ENCODE measurements at regions not wholly inside any gene's neighbourhood (a gene's known extent, or its start where the extent isn't known, plus 50 kb on each side); places are given as distances from the start of the nearest gene placed in this dataset.

- intact Hi-C loops (cut with DNase I) = no loop called here
- TF ChIP-seq CTCF (IDR thresholded peaks at IDR 0.05) = no peak
- TF ChIP-seq POLR2A (IDR thresholded peaks at IDR 0.05) = no peak
- TF ChIP-seq POLR2AphosphoS5 (IDR thresholded peaks at IDR 0.05; ENCODE audit: insufficient read depth in 1 of 2, low read depth in 1 of 2) = peak in 1 of 2 donors; percentile 41
- Histone ChIP-seq H3K36me3 (no peaks in the 10 kb centered on the region), H3K27ac (no peak overlapping the region), H3K4me1 (no peaks in the 10 kb centered on the region), H3K4me3 (no peak overlapping the region), H3K9me3 (no peaks in the 10 kb centered on the region), H3K27me3 (no peaks in the 10 kb centered on the region)
- peak in 1 of 2 donors; percentile 85 for DNase-seq (ENCODE audit: extremely low spot score in 2 of 2)
Measured at GRCh38 chr5:144812763-144813162, 642.1 kb downstream of the KCTD16 start.

DNA sequence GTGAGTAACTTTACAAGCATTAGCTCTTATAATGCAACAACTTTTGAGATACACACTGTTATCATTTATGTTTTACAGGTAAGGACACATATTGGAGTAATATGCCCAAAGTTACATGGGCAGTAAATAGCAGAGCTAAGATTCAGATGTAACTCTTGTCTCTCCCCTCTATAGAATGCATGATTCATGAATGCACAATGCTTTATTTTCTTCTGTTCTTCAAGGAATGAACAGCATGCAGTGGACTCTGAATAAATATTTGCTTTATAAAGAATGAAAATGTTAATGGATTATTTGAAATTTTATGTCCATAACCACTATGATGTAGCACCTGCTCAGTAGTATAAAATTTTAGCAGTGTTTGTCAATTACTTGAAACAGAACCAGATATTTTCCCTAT, 629.5 kb downstream of the KCTD16 start:
- no peaks in the 10 kb centered on the region for H3K4me1 ChIP-seq
- no peak for TF ChIP-seq POLR2A (IDR thresholded peaks at IDR 0.05)
- TF ChIP-seq POLR2AphosphoS5 (IDR thresholded peaks at IDR 0.05; ENCODE audit: insufficient read depth in 1 of 2, low read depth in 1 of 2) = no peak
- no peak for TF ChIP-seq CTCF (IDR thresholded peaks at IDR 0.05)
- no peak for DNase-seq (ENCODE audit: extremely low spot score in 2 of 2)
- H3K27ac ChIP-seq = no peak overlapping the region
- no peak overlapping the region for H3K4me3 ChIP-seq
- H3K9me3 ChIP-seq = no peaks in the 10 kb centered on the region
- no peaks in the 10 kb centered on the region for H3K36me3 ChIP-seq
- intact Hi-C loops (cut with DNase I) = no loop called here
- no peaks in the 10 kb centered on the region for H3K27me3 ChIP-seq

GRCh38 chr5:144798595-144798994, 627.9 kb downstream of the KCTD16 start:
- no peak for DNase-seq (ENCODE audit: extremely low spot score in 2 of 2)
- H3K4me3 ChIP-seq = no peak overlapping the region
- no peaks in the 10 kb centered on the region for H3K4me1 ChIP-seq
- TF ChIP-seq CTCF (IDR thresholded peaks at IDR 0.05) = no peak
- no peak for TF ChIP-seq POLR2A (IDR thresholded peaks at IDR 0.05)
- no peak for TF ChIP-seq POLR2AphosphoS5 (IDR thresholded peaks at IDR 0.05; ENCODE audit: insufficient read depth in 1 of 2, low read depth in 1 of 2)
- H3K36me3 ChIP-seq = no peaks in the 10 kb centered on the region
- H3K27me3 ChIP-seq = no peaks in the 10 kb centered on the region
- H3K9me3 ChIP-seq = no peaks in the 10 kb centered on the region
- H3K27ac ChIP-seq = no peak overlapping the region
- intact Hi-C loops (cut with DNase I) = no loop called here

- H3K4me1 ChIP-seq = no peaks in the 10 kb centered on the region
- intact Hi-C loops (cut with DNase I) = no loop called here
- no peaks in the 10 kb centered on the region for H3K27me3 ChIP-seq
- TF ChIP-seq POLR2AphosphoS5 (IDR thresholded peaks at IDR 0.05; ENCODE audit: insufficient read depth in 1 of 2, low read depth in 1 of 2) (no peak), CTCF (IDR thresholded peaks at IDR 0.05) (no peak), POLR2A (IDR thresholded peaks at IDR 0.05) (no peak)
- H3K9me3 ChIP-seq = no peaks in the 10 kb centered on the region
- no peak overlapping the region for H3K27ac ChIP-seq
- no peaks in the 10 kb centered on the region for H3K36me3 ChIP-seq
- no peak for DNase-seq (ENCODE audit: extremely low spot score in 2 of 2)
- no peak overlapping the region for H3K4me3 ChIP-seq
Measured at GRCh38 chr5:144794922-144795321, 624.2 kb downstream of the KCTD16 start.

DNA sequence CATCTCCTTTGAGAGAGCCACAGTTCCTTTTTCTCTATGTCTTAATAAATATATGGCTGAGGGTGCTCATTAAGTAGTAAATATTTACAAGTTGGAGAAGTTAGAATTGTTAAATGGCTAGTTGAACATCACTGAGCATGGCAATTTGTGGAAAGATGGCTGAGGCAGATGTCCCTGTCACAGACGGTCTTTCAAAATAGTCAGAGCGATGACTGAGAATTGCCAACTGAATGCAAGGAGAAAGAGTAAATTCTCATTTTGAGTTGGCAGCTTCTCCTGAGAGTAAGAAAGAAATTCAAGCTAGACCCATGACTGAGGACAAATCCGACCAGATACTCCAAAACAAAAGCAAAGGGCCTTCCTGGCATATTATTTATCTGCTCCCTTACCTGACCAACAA, 617.9 kb downstream of the KCTD16 start:
- no peak for TF ChIP-seq CTCF (IDR thresholded peaks at IDR 0.05)
- no peak for TF ChIP-seq POLR2A (IDR thresholded peaks at IDR 0.05)
- no peak for TF ChIP-seq POLR2AphosphoS5 (IDR thresholded peaks at IDR 0.05; ENCODE audit: insufficient read depth in 1 of 2, low read depth in 1 of 2)
- H3K36me3 ChIP-seq = no peaks in the 10 kb centered on the region

More for the DNA sequence above, 617.9 kb downstream of the KCTD16 start:
- Histone ChIP-seq H3K9me3 (no peaks in the 10 kb centered on the region), H3K27me3 (no peaks in the 10 kb centered on the region), H3K27ac (no peak overlapping the region), H3K4me1 (no peaks in the 10 kb centered on the region), H3K4me3 (no peak overlapping the region)
- DNase-seq (ENCODE audit: extremely low spot score in 2 of 2) = no peak
- intact Hi-C loops (cut with DNase I) = no loop called here

Data from vagina (tissue), 2 donors.